WTC11 (cell line): ENCODE measurements at regions not wholly inside any gene's neighbourhood (a gene's known extent, or its start where the extent isn't known, plus 50 kb on each side); places are given as distances from the start of the nearest gene placed in this dataset.

Experiments
- ATAC-seq: fragments of 200-7000 bp; cut with Tn5 transposase; 2 replicates; pipeline ENCODE4 v1.10.0; 2021; ENCODE audit warnings: mild to moderate bottlenecking, moderate library complexity
- CTCF ChIA-PET: fragments of 300-600 bp; sonication (Branson Sonifier 250); formaldehyde crosslinking; loops from one replicate; lab custom pipeline; 2021; ENCODE audit warnings: antibody characterized with exemption; lab: Charles Lee
- POLR2A ChIA-PET: fragments of 350-600 bp; sonication (Branson Sonifier 250); formaldehyde crosslinking; loops from one replicate; lab custom pipeline; 2021; ENCODE audit warnings: antibody characterized with exemption; lab: Charles Lee
- DNase-seq: peaks from one replicate; pipeline ENCODE4 v3.0.0; 2021; ENCODE audit warnings: low spot score
- H3K27ac Mint-ChIP-seq: 2 replicates; pipeline ENCODE4 v1.8.0; 2021; ENCODE audit warnings: mixed read lengths
- H3K27me3 Mint-ChIP-seq: 2 replicates; pipeline ENCODE4 v1.8.0; 2021; ENCODE audit warnings: low read depth, mild to moderate bottlenecking, moderate library complexity, mixed read lengths
- H3K36me3 Mint-ChIP-seq: 2 replicates; pipeline ENCODE4 v1.8.0; 2021; ENCODE audit warnings: mixed read lengths
- H3K4me1 Mint-ChIP-seq: 2 replicates; pipeline ENCODE4 v1.8.0; 2022; ENCODE audit warnings: mixed read lengths
- H3K4me3 Mint-ChIP-seq: 2 replicates; pipeline ENCODE4 v1.8.0; 2021; ENCODE audit warnings: mild to moderate bottlenecking, moderate library complexity, mixed read lengths
- H3K9me3 Mint-ChIP-seq: 2 replicates; pipeline ENCODE4 v1.8.0; 2021; ENCODE audit warnings: mixed read lengths
- ETV6 ChIP-seq: sonication (generic); formaldehyde crosslinking; IDR thresholded peaks from 2 replicates; pipeline ENCODE4 v1.8.1; 2022; ENCODE audit warnings: mild to moderate bottlenecking, missing genetic modification reagents
- FOXJ3 ChIP-seq: sonication (generic); formaldehyde crosslinking; IDR thresholded peaks from 2 replicates; pipeline ENCODE4 v1.9.0; 2021; ENCODE audit warnings: missing genetic modification reagents, mild to moderate bottlenecking, borderline replicate concordance
- MXD4 ChIP-seq: fragments of 250-450 bp; sonication (Bioruptor Pico); IDR thresholded peaks from 2 replicates; pipeline ENCODE4 v1.8.0; 2021; ENCODE audit warnings: mild to moderate bottlenecking, moderate library complexity, borderline replicate concordance
- NFATC4 ChIP-seq: fragments of 250-450 bp; sonication (Bioruptor Pico); IDR thresholded peaks from 2 replicates; pipeline ENCODE4 v1.9.0; 2021; ENCODE audit warnings: mild to moderate bottlenecking
- NFYB ChIP-seq: sonication (generic); formaldehyde crosslinking; conservative IDR thresholded peaks from 2 replicates; pipeline ENCODE4 v1.8.0; 2022; ENCODE audit warnings: low read depth, missing genetic modification reagents
- OVOL2 ChIP-seq: fragments of 250-450 bp; sonication (Bioruptor Pico); IDR thresholded peaks from 2 replicates; pipeline ENCODE4 v1.9.0; 2021; ENCODE audit warnings: mild to moderate bottlenecking, borderline replicate concordance
- SOX15 ChIP-seq: fragments of 250-450 bp; sonication (Bioruptor Pico); IDR thresholded peaks from 2 replicates; pipeline ENCODE4 v1.9.0; 2021; ENCODE audit warnings: mild to moderate bottlenecking
- ZNF138 ChIP-seq: sonication (generic); formaldehyde crosslinking; conservative IDR thresholded peaks from 2 replicates; pipeline ENCODE4 v1.8.1; 2022; ENCODE audit warnings: mild to moderate bottlenecking, moderate library complexity, missing genetic modification reagents
- TF ChIP-seq, protein P1 (sequence below): sonication (generic); formaldehyde crosslinking; IDR thresholded peaks from 2 replicates; pipeline ENCODE4 v1.8.1; 2022; ENCODE audit warnings: mild to moderate bottlenecking, missing genetic modification reagents, moderate library complexity, borderline replicate concordance
- TF ChIP-seq, protein P2 (sequence below): sonication (generic); formaldehyde crosslinking; conservative IDR thresholded peaks from 2 replicates; pipeline ENCODE4 v1.8.1; 2022; ENCODE audit warnings: mild to moderate bottlenecking, missing genetic modification reagents
- TF ChIP-seq, protein P3 (sequence below): sonication (generic); formaldehyde crosslinking; IDR thresholded peaks from 2 replicates; pipeline ENCODE4 v1.8.1; 2023; ENCODE audit warnings: mild to moderate bottlenecking, missing genetic modification reagents, borderline replicate concordance
- TF ChIP-seq, protein P4 (sequence below): fragments of 250-450 bp; sonication (Bioruptor Pico); IDR thresholded peaks from 2 replicates; pipeline ENCODE4 v1.8.0; 2021; ENCODE audit warnings: mild to moderate bottlenecking

DNA sequence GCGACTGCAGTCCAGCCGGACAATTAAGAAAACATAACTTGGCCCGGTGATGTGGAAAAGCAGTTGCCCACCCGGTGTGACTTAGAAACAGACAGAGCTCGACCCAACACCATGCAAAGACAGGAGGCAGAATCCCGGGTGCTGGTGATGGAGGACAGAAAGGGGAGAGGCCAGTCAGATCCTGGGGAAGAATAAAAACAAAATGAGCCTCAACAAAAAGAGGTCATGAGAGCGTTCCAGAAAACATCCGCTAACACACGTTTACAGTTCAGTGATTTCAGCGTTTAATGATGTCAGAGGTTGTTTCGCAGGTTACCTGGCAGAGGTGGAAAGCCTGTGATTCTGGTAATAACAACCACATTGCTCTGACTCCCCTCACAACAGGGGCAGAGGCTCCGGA lies 111.9 kb downstream of the OSR1 start:
- peaks cover 12% of the 10 kb centered on the region for H3K4me1 Mint-ChIP-seq
- DNase-seq (no peak), ATAC-seq (no peak)
- TF ChIP-seq, protein P1, sequence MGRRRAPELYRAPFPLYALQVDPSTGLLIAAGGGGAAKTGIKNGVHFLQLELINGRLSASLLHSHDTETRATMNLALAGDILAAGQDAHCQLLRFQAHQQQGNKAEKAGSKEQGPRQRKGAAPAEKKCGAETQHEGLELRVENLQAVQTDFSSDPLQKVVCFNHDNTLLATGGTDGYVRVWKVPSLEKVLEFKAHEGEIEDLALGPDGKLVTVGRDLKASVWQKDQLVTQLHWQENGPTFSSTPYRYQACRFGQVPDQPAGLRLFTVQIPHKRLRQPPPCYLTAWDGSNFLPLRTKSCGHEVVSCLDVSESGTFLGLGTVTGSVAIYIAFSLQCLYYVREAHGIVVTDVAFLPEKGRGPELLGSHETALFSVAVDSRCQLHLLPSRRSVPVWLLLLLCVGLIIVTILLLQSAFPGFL (CRISPR knock-in tag), result no peak
- no peak for TF ChIP-seq SOX15 (CRISPR knock-in tag)
- no peaks in the 10 kb centered on the region for H3K27me3 Mint-ChIP-seq
- ChIA-PET POLR2A (no interaction called here), CTCF (no interaction called here)
- no peaks in the 10 kb centered on the region for H3K9me3 Mint-ChIP-seq
- H3K36me3 Mint-ChIP-seq, result no peaks in the 10 kb centered on the region
- no peak overlapping the region for H3K4me3 Mint-ChIP-seq
- H3K27ac Mint-ChIP-seq, result peak overlapping the region; percentile 41; the same call in 1 of the 2 replicates

DNA sequence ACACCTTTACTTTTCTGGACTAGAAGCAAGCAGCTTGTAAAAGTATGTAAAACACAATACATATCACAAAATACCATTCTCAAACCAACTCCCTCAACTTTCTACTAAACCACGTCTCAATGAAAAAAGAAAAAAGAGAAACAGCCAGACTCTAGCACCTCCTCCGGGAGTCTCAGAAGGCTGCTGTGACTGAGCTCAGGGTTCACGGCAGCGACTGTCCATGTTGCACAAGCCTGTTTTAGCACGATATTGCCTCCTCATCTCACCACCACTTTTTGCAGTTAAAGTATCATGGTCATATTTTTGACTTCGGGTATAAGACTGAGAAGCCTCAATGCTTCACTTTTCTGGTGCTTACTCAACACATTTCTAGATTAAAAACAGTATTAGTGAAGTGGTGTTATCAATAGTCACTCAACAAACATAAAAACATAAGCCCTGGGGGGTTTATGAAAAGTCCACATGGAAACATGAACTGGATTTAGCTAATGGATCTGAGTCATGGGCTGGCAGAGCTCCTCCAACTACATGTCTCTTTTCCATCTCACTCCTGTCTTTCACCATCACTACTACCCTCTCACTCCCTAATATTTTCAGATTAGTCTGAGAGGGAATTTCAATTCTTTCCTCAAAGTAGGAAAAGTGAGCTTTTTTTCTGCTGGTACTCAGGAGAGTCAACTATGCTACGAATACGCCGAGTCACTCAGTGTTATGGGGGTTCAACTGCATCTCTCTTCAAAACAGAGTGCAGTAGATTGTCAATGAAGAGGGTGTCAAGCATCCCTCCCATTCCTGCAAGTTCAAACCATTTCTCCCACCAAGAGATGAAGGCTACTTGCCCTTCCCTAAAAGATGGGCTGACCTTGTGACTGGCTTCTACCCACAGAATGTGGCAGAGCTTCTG lies 113.7 kb downstream of the OSR1 start:
- CTCF ChIA-PET, result no interaction called here
- no peaks in the 10 kb centered on the region for H3K36me3 Mint-ChIP-seq
- TF ChIP-seq, protein P2, sequence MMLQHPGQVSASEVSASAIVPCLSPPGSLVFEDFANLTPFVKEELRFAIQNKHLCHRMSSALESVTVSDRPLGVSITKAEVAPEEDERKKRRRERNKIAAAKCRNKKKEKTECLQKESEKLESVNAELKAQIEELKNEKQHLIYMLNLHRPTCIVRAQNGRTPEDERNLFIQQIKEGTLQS (CRISPR knock-in tag), result no peak
- TF ChIP-seq, protein P3, sequence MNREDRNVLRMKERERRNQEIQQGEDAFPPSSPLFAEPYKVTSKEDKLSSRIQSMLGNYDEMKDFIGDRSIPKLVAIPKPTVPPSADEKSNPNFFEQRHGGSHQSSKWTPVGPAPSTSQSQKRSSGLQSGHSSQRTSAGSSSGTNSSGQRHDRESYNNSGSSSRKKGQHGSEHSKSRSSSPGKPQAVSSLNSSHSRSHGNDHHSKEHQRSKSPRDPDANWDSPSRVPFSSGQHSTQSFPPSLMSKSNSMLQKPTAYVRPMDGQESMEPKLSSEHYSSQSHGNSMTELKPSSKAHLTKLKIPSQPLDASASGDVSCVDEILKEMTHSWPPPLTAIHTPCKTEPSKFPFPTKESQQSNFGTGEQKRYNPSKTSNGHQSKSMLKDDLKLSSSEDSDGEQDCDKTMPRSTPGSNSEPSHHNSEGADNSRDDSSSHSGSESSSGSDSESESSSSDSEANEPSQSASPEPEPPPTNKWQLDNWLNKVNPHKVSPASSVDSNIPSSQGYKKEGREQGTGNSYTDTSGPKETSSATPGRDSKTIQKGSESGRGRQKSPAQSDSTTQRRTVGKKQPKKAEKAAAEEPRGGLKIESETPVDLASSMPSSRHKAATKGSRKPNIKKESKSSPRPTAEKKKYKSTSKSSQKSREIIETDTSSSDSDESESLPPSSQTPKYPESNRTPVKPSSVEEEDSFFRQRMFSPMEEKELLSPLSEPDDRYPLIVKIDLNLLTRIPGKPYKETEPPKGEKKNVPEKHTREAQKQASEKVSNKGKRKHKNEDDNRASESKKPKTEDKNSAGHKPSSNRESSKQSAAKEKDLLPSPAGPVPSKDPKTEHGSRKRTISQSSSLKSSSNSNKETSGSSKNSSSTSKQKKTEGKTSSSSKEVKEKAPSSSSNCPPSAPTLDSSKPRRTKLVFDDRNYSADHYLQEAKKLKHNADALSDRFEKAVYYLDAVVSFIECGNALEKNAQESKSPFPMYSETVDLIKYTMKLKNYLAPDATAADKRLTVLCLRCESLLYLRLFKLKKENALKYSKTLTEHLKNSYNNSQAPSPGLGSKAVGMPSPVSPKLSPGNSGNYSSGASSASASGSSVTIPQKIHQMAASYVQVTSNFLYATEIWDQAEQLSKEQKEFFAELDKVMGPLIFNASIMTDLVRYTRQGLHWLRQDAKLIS (CRISPR knock-in tag), result no peak
- TF ChIP-seq NFATC4 (CRISPR knock-in tag) (no peak), ETV6 (CRISPR knock-in tag) (no peak), MXD4 (CRISPR knock-in tag) (no peak), OVOL2 (CRISPR knock-in tag) (no peak), NFYB (CRISPR knock-in tag) (no peak)
- DNase-seq (no peak), ATAC-seq (no peak)
- H3K4me1 Mint-ChIP-seq, result peaks cover 12% of the 10 kb centered on the region
- no peaks in the 10 kb centered on the region for H3K9me3 Mint-ChIP-seq
- POLR2A ChIA-PET, result no interaction called here
- H3K4me3 Mint-ChIP-seq, result no peak overlapping the region
- no peak overlapping the region for H3K27ac Mint-ChIP-seq
- H3K27me3 Mint-ChIP-seq, result no peaks in the 10 kb centered on the region

DNA sequence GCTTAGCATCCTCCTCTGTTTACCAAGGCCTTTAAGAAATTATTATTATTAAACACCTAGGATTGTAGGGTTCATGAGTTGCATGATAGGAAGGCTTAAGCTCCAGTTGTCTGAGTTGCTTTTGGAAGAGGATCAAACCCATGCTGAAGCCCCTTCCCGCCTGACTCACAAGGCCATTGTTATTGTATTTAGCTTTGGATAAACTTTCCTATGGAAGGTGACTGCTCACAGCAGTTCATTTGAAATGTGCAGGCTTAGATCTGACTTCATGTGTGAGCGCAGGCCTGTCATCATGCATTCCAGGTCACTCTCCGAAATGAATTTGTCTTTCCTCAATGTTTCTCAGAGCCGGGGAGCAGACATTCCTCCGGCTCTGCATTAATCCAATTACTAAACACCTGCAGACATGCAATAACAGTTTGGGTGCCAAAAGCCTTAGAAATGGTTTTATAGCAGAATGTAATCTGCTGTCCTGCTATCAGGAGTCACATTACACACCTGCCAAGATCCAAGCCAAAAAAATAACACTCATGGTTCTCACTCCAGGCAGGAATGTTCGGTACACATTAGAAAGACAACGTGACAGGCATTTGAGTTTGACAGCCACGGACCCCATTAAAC lies 119.9 kb downstream of the OSR1 start:
- ChIA-PET POLR2A (no interaction called here), CTCF (no interaction called here)
- Mint-ChIP-seq H3K36me3 (no peaks in the 10 kb centered on the region), H3K27me3 (no peaks in the 10 kb centered on the region; the same call in 1 of the 2 replicates), H3K9me3 (no peaks in the 10 kb centered on the region), H3K4me1 (no peaks in the 10 kb centered on the region), H3K4me3 (no peak overlapping the region), H3K27ac (no peak overlapping the region)
- DNase-seq (no peak), ATAC-seq (no peak)
- TF ChIP-seq FOXJ3 (CRISPR knock-in tag), result no peak
- TF ChIP-seq, protein P4, sequence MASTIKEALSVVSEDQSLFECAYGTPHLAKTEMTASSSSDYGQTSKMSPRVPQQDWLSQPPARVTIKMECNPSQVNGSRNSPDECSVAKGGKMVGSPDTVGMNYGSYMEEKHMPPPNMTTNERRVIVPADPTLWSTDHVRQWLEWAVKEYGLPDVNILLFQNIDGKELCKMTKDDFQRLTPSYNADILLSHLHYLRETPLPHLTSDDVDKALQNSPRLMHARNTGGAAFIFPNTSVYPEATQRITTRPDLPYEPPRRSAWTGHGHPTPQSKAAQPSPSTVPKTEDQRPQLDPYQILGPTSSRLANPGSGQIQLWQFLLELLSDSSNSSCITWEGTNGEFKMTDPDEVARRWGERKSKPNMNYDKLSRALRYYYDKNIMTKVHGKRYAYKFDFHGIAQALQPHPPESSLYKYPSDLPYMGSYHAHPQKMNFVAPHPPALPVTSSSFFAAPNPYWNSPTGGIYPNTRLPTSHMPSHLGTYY (CRISPR knock-in tag), result no peak
- TF ChIP-seq OVOL2 (CRISPR knock-in tag), result no peak
- TF ChIP-seq ZNF138 (CRISPR knock-in tag), result no peak
